ENCODE measurements at regions not wholly inside any gene's neighbourhood (a gene's known extent, or its start where the extent isn't known, plus 50 kb on each side); places are given as distances from the start of the nearest gene placed in this dataset.
A peak's percentile ranks its signal among the peaks of the same experiment; 100 is the strongest.

DNA sequence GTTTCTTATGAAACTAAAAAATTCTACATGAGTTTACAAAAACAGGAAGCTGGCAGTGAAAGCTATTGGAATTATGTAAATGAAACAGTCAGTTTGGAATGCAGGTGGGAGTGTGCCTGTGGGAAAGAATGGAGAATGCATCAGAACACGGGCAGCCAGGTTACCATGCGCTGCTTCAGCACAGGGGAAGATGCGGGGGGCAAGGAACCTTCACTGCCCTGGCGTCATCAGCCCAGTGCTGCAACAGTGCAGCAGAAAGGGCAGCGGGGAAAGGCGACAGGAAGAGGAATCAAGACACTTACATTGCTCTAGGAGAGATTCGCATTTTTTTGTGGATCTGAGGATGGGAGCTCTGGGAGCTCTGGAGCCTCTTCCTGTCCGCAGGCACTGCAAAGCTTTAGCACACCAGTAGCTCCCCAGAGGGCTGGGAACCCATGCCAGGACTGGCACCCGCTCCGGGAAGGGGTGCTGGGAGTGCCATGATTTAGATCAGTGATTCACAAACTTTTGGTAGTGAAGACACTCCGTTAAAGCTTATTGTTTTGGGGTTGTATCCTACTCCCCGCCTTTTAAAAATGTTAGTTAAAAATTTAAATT is 64.1 kb upstream of the WDR26 start:
- no peaks in the 10 kb centered on the region for H3K27me3 ChIP-seq
- H3K9me3 ChIP-seq = no peaks in the 10 kb centered on the region
- TF ChIP-seq, protein P1, sequence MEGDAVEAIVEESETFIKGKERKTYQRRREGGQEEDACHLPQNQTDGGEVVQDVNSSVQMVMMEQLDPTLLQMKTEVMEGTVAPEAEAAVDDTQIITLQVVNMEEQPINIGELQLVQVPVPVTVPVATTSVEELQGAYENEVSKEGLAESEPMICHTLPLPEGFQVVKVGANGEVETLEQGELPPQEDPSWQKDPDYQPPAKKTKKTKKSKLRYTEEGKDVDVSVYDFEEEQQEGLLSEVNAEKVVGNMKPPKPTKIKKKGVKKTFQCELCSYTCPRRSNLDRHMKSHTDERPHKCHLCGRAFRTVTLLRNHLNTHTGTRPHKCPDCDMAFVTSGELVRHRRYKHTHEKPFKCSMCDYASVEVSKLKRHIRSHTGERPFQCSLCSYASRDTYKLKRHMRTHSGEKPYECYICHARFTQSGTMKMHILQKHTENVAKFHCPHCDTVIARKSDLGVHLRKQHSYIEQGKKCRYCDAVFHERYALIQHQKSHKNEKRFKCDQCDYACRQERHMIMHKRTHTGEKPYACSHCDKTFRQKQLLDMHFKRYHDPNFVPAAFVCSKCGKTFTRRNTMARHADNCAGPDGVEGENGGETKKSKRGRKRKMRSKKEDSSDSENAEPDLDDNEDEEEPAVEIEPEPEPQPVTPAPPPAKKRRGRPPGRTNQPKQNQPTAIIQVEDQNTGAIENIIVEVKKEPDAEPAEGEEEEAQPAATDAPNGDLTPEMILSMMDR (IDR thresholded peaks at IDR 0.05; ENCODE audit: low read depth, low read length) = no peak
- no peaks in the 10 kb centered on the region for H3K36me3 ChIP-seq
- no peak for DNase-seq
- H3K4me1 ChIP-seq = peaks cover 8% of the 10 kb centered on the region
- H3K4me3 ChIP-seq (ENCODE audit: low read depth, low read length) = no peak overlapping the region

DNA sequence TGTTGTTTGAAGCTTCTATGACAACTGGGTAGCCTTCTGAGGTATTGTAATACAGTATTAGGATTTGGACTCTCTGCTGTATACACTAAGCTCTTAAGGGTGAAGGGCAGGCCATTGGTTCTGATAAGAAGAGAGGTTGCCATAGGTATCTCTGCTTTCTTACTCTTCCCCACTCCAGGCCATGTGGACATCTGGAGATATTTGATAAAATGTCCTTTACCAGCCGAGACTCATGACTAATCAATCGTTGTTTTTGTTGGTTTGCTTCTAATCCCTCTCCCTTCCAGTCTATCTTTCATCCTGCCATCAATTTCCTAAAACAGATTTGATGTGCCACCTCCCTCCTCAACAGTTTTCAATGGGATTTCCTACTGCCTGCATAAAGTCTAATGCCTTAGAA is 64.6 kb upstream of the WDR26 start:
- Histone ChIP-seq H3K27me3 (no peaks in the 10 kb centered on the region), H3K4me1 (peaks cover 12% of the 10 kb centered on the region), H3K9me3 (no peaks in the 10 kb centered on the region), H3K36me3 (no peaks in the 10 kb centered on the region), H3K4me3 (ENCODE audit: low read depth, low read length) (no peak overlapping the region)
- TF ChIP-seq, protein P1 (IDR thresholded peaks at IDR 0.05; ENCODE audit: low read depth, low read length) = no peak
- no peak for DNase-seq

DNA sequence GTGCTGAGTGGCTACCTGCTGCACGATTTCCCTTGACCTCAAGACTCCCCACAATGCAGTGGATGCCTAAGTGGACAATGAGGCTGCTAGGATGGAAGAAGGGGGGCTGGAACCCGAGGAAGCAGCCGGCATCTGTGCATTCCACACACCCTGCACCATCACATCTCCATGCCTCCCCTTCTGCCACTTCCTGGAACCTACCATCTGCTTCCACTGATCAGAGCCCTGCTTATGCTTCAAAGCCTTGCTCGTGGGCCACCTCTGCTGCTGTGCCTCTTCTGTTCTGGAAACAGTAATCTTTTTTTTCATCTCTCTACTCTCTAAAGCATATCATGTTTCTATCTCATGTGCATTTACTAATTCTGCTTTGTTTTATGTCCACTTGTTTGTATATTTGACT is 66.2 kb upstream of the WDR26 start:
- H3K4me1 ChIP-seq = peaks cover 12% of the 10 kb centered on the region
- no peak for DNase-seq
- H3K4me3 ChIP-seq (ENCODE audit: low read depth, low read length) = no peak overlapping the region
- H3K27me3 ChIP-seq = no peaks in the 10 kb centered on the region
- TF ChIP-seq, protein P1 (IDR thresholded peaks at IDR 0.05; ENCODE audit: low read depth, low read length) = no peak
- no peaks in the 10 kb centered on the region for H3K9me3 ChIP-seq
- H3K36me3 ChIP-seq = no peaks in the 10 kb centered on the region

DNA sequence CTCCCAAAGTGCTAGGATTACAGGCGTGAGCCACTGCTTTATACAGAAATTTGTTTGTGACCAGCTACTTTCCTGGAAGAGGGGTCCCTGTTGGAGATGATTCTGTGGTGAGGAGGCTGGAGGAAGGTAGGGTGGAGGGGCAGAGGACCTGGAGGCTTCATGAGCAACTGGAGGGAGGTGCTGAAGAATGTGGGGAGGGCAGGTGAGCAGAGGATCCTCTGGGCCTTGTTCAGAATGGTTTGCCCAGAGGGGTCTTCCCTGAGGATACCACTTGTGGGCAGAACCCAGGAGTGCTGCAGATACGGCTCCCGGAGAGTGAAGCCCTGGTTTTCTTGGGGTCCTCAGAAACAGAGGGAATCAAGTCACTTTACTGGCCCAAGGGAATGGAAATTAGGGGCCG is 67.2 kb upstream of the WDR26 start:
- Histone ChIP-seq H3K4me3 (ENCODE audit: low read depth, low read length) (no peak overlapping the region), H3K27me3 (no peaks in the 10 kb centered on the region), H3K4me1 (peaks cover 12% of the 10 kb centered on the region), H3K36me3 (no peaks in the 10 kb centered on the region), H3K9me3 (no peaks in the 10 kb centered on the region)
- DNase-seq = no peak
- TF ChIP-seq, protein P1 (IDR thresholded peaks at IDR 0.05; ENCODE audit: low read depth, low read length) = no peak

DNA sequence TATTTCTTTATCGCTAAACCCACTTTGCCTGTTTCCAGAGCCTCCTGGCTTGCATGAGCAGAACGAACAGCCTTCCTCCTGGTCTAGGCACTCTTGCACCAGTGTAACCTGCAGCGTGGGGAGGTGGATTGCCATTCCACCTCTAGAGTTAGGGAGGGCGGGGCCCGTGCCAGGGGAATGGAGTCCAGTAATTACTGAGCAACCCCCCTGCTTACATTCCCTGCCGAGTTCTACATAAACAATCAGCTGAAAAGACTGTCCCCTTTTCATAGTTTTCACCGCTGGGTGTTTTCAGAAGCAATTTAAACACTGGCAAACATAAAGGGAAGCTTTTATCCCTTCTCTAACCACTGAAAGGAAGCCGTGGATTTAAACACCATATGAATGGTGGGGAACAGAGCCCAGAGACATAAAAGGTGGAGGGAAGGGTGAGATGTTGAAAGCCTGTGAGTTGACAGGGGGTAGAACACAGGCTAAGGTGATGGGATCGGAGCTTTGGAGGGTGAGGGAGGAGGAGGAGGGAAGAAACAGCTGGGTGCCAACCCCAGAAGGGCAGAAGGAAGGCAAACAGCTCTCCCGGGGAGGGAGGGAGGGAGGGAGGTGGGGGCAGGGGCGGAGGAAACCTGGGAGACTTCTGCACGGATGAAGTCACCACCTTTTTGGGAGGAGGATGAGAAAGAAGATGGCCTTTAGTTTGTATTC is 68.0 kb upstream of the WDR26 start:
- peaks cover 12% of the 10 kb centered on the region for H3K4me1 ChIP-seq
- no peaks in the 10 kb centered on the region for H3K27me3 ChIP-seq
- peak overlapping the region; percentile 14; the same call in 1 of the 2 replicates for H3K4me3 ChIP-seq (ENCODE audit: low read depth, low read length)
- no peaks in the 10 kb centered on the region for H3K36me3 ChIP-seq
- DNase-seq = no peak
- TF ChIP-seq, protein P1 (IDR thresholded peaks at IDR 0.05; ENCODE audit: low read depth, low read length) = no peak
- no peaks in the 10 kb centered on the region for H3K9me3 ChIP-seq

Data from BE2C (cell line).